ENCODE measurements at regions not wholly inside any gene's neighbourhood (a gene's known extent, or its start where the extent isn't known, plus 50 kb on each side); places are given as distances from the start of the nearest gene placed in this dataset.

DNA sequence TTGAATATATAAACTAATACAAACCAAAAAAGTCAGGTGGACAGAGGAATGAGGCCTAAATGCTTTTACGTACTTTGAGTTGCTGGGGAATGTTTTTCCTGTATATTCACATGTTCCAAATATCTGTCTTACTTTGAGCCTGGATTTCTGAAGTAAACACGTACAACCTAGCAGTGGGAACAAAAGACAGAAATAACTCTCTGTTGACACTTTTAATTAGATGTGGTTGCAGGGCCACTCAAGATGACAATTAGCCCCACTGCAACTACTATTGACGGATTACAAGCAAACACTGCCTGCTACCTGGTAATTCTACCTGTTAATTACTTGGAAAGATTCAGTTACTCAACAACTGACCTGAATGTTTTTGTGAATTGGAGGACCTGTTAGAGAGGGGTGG lies 196.9 kb downstream of the TTLL7 start:
- H3K4me3 Mint-ChIP-seq, result no peak overlapping the region
- H3K27ac ChIP-seq, result no peak overlapping the region
- no peaks in the 10 kb centered on the region for H3K36me3 Mint-ChIP-seq
- no peaks in the 10 kb centered on the region for H3K9me3 ChIP-seq (ENCODE audit: low read depth)
- no peaks in the 10 kb centered on the region for H4K20me1 ChIP-seq (ENCODE audit: low read depth)
- H3K27me3 Mint-ChIP-seq (ENCODE audit: insufficient read depth, low read depth), result peaks cover 2% of the 10 kb centered on the region
- H3K27me3 ChIP-seq, result no peaks in the 10 kb centered on the region
- peaks cover 37% of the 10 kb centered on the region for H3K4me1 ChIP-seq
- peaks cover 51% of the 10 kb centered on the region for H3K4me1 Mint-ChIP-seq
- H3K4me2 ChIP-seq, result peak overlapping the region; percentile 17
- no peak overlapping the region for H3K27ac Mint-ChIP-seq
- H3K9me3 Mint-ChIP-seq, result peaks cover 5% of the 10 kb centered on the region
- no peak for DNase-seq (ENCODE audit: low spot score)
- no peak overlapping the region for H3K9ac ChIP-seq
- H2AFZ ChIP-seq (replicated peaks), result no peak overlapping the region
- no peak overlapping the region for H3K4me3 ChIP-seq
- H3F3A ChIP-seq (ENCODE audit: low read depth), result peaks cover 11% of the 10 kb centered on the region
- no peaks in the 10 kb centered on the region for H3K79me2 ChIP-seq (ENCODE audit: low read depth)
- TF ChIP-seq, protein P1, sequence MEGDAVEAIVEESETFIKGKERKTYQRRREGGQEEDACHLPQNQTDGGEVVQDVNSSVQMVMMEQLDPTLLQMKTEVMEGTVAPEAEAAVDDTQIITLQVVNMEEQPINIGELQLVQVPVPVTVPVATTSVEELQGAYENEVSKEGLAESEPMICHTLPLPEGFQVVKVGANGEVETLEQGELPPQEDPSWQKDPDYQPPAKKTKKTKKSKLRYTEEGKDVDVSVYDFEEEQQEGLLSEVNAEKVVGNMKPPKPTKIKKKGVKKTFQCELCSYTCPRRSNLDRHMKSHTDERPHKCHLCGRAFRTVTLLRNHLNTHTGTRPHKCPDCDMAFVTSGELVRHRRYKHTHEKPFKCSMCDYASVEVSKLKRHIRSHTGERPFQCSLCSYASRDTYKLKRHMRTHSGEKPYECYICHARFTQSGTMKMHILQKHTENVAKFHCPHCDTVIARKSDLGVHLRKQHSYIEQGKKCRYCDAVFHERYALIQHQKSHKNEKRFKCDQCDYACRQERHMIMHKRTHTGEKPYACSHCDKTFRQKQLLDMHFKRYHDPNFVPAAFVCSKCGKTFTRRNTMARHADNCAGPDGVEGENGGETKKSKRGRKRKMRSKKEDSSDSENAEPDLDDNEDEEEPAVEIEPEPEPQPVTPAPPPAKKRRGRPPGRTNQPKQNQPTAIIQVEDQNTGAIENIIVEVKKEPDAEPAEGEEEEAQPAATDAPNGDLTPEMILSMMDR (IDR thresholded peaks at IDR 0.05), result no peak
- TF ChIP-seq EZH2 (IDR thresholded peaks at IDR 0.05), result no peak
- TF ChIP-seq EZH2phosphoT487 (IDR thresholded peaks at IDR 0.05), result no peak
- no peaks in the 10 kb centered on the region for H3K36me3 ChIP-seq

DNA sequence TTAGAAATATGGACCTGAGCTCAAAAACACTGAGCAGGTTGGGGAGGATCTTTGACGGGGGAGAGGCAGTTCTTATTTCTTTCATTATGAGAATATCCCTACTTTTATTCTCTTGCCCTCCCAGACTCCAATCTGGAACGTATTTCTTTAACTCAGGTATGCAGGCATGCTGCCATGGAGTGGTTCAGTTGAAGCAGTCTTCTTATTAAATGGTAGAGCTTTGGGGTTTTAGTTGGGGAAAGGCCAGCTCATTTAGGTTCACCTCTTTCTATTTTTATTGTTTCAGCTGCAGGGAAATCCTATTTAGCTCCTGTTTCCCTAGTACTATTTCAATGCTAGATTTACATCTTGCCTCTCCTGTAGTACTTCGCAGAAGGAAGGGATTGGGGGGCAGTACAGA lies 198.9 kb downstream of the TTLL7 start:
- no peak overlapping the region for H3K27ac Mint-ChIP-seq
- DNase-seq (ENCODE audit: low spot score), result no peak
- H3K4me3 Mint-ChIP-seq, result no peak overlapping the region
- peaks cover 46% of the 10 kb centered on the region for H3K4me1 Mint-ChIP-seq
- Histone ChIP-seq H2AFZ (replicated peaks) (no peak overlapping the region), H3K4me3 (no peak overlapping the region), H3K4me2 (peak overlapping the region; percentile 40), H3K79me2 (ENCODE audit: low read depth) (no peaks in the 10 kb centered on the region), H3K36me3 (no peaks in the 10 kb centered on the region), H3K27me3 (no peaks in the 10 kb centered on the region), H4K20me1 (ENCODE audit: low read depth) (no peaks in the 10 kb centered on the region), H3K9ac (no peak overlapping the region), H3K27ac (no peak overlapping the region), H3F3A (ENCODE audit: low read depth) (peaks cover 11% of the 10 kb centered on the region), H3K4me1 (peaks cover 37% of the 10 kb centered on the region), H3K9me3 (ENCODE audit: low read depth) (no peaks in the 10 kb centered on the region)
- peaks cover 2% of the 10 kb centered on the region for H3K27me3 Mint-ChIP-seq (ENCODE audit: insufficient read depth, low read depth)
- no peaks in the 10 kb centered on the region for H3K36me3 Mint-ChIP-seq
- H3K9me3 Mint-ChIP-seq, result peaks cover 10% of the 10 kb centered on the region
- no peak for TF ChIP-seq EZH2 (IDR thresholded peaks at IDR 0.05)

DNA sequence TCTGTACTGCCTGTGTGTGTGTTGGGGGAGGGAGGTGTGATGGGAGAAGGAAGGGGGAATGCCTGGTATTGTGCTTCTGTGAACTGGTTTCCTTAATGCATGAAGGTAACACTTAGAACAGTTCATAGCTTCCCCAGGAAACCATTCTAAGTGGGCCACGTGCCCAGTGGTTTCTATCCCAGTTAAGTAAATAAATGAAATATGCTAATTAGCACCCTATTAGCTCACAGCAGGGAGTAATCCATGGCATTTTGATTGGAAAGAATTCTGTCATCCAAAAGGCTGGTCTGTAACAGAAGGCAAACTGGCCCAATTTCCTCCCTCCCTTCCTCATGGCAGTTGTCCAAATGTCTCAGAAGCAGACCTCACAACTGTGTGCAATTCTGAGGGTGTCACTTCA lies 199.3 kb downstream of the TTLL7 start:
- H3K4me1 Mint-ChIP-seq, result peaks cover 42% of the 10 kb centered on the region
- H3K27ac Mint-ChIP-seq, result no peak overlapping the region
- peaks cover 10% of the 10 kb centered on the region for H3K9me3 Mint-ChIP-seq
- H3K79me2 ChIP-seq (ENCODE audit: low read depth), result no peaks in the 10 kb centered on the region
- H3K27me3 Mint-ChIP-seq (ENCODE audit: insufficient read depth, low read depth), result peaks cover 2% of the 10 kb centered on the region
- no peaks in the 10 kb centered on the region for H3K36me3 Mint-ChIP-seq
- TF ChIP-seq EZH2 (IDR thresholded peaks at IDR 0.05) (no peak), EZH2phosphoT487 (IDR thresholded peaks at IDR 0.05) (no peak)
- TF ChIP-seq, protein P1 (IDR thresholded peaks at IDR 0.05), result no peak
- H3K27me3 ChIP-seq, result no peaks in the 10 kb centered on the region
- no peaks in the 10 kb centered on the region for H4K20me1 ChIP-seq (ENCODE audit: low read depth)
- no peak overlapping the region for H3K9ac ChIP-seq
- no peak overlapping the region for H3K4me3 Mint-ChIP-seq
- no peaks in the 10 kb centered on the region for H3K36me3 ChIP-seq
- peak overlapping the region; percentile 40 for H3K4me2 ChIP-seq
- peaks cover 37% of the 10 kb centered on the region for H3K4me1 ChIP-seq
- H3F3A ChIP-seq (ENCODE audit: low read depth), result peaks cover 11% of the 10 kb centered on the region
- DNase-seq (ENCODE audit: low spot score), result no peak
- no peak overlapping the region for H2AFZ ChIP-seq (replicated peaks)
- H3K9me3 ChIP-seq (ENCODE audit: low read depth), result no peaks in the 10 kb centered on the region
- H3K4me3 ChIP-seq, result no peak overlapping the region
- no peak overlapping the region for H3K27ac ChIP-seq

DNA sequence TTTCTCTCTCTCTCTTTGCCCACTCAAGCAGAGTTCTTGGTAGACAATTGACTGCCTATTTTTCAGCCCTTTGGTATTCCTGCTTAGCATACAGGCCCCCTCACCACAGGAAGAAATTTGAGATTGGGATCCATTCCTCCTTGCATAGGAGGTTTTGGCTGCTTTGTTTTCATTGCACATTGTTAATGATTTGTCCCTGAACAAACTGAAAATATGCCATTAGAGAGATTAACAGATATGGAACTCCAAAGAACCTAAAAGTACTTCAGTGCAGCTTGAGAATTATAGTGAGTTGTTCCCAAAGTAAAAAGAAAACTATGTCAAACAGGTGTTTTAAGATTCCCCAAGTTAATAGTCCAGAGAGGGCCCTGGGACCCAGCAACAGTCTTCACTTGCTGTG lies 200.0 kb downstream of the TTLL7 start:
- no peak overlapping the region for H2AFZ ChIP-seq (replicated peaks)
- H3K27me3 Mint-ChIP-seq (ENCODE audit: insufficient read depth, low read depth), result peaks cover 2% of the 10 kb centered on the region
- H3K4me3 Mint-ChIP-seq, result no peak overlapping the region
- peaks cover 11% of the 10 kb centered on the region for H3F3A ChIP-seq (ENCODE audit: low read depth)
- H3K4me2 ChIP-seq, result peak overlapping the region; percentile 40
- peaks cover 37% of the 10 kb centered on the region for H3K4me1 ChIP-seq
- no peaks in the 10 kb centered on the region for H3K36me3 ChIP-seq
- peak overlapping the region; percentile 72 for H3K27ac Mint-ChIP-seq
- no peak overlapping the region for H3K9ac ChIP-seq
- H3K9me3 ChIP-seq (ENCODE audit: low read depth), result no peaks in the 10 kb centered on the region
- no peaks in the 10 kb centered on the region for H3K27me3 ChIP-seq
- no peaks in the 10 kb centered on the region for H4K20me1 ChIP-seq (ENCODE audit: low read depth)
- no peak overlapping the region for H3K27ac ChIP-seq
- H3K79me2 ChIP-seq (ENCODE audit: low read depth), result no peaks in the 10 kb centered on the region
- no peak overlapping the region for H3K4me3 ChIP-seq
- no peaks in the 10 kb centered on the region for H3K36me3 Mint-ChIP-seq
- H3K9me3 Mint-ChIP-seq, result peaks cover 10% of the 10 kb centered on the region
- DNase-seq (ENCODE audit: low spot score), result peak; percentile 33
- TF ChIP-seq EZH2phosphoT487 (IDR thresholded peaks at IDR 0.05), result peak; percentile 57
- TF ChIP-seq, protein P1 (IDR thresholded peaks at IDR 0.05), result no peak
- peaks cover 35% of the 10 kb centered on the region for H3K4me1 Mint-ChIP-seq
